ENCODE measurements at regions not wholly inside any gene's neighbourhood (a gene's known extent, or its start where the extent isn't known, plus 50 kb on each side); places are given as distances from the start of the nearest gene placed in this dataset.

DNA sequence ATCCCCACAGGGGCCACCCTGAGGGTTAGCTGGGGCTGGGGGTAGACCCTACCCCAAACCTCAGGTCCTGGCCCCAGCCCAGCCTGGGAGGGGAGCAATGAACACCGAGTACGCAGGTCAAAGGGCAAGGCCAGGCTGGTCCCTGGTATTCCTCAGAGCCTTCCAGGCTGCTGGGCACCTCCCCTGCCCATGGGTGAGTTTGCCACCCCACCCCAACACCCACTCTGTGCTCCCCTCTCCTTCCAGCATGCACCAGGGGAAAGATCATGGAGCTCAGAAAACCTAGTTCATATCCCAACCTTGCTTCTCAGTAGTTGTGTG is 103.9 kb upstream of the FOXP4 start:
- TF ChIP-seq, protein P1, sequence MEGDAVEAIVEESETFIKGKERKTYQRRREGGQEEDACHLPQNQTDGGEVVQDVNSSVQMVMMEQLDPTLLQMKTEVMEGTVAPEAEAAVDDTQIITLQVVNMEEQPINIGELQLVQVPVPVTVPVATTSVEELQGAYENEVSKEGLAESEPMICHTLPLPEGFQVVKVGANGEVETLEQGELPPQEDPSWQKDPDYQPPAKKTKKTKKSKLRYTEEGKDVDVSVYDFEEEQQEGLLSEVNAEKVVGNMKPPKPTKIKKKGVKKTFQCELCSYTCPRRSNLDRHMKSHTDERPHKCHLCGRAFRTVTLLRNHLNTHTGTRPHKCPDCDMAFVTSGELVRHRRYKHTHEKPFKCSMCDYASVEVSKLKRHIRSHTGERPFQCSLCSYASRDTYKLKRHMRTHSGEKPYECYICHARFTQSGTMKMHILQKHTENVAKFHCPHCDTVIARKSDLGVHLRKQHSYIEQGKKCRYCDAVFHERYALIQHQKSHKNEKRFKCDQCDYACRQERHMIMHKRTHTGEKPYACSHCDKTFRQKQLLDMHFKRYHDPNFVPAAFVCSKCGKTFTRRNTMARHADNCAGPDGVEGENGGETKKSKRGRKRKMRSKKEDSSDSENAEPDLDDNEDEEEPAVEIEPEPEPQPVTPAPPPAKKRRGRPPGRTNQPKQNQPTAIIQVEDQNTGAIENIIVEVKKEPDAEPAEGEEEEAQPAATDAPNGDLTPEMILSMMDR (IDR thresholded peaks at IDR 0.05): no peak
- TF ChIP-seq POLR2A (IDR thresholded peaks at IDR 0.05): no peak
